ENCODE measurements at regions not wholly inside any gene's neighbourhood (a gene's known extent, or its start where the extent isn't known, plus 50 kb on each side); places are given as distances from the start of the nearest gene placed in this dataset.

- H2AFZ ChIP-seq (ENCODE audit: low read length) = no peak overlapping the region
- no peaks in the 10 kb centered on the region for H4K20me1 ChIP-seq (ENCODE audit: insufficient read depth, low read length)
- no peaks in the 10 kb centered on the region for H3K4me1 ChIP-seq (ENCODE audit: insufficient read depth, low read length, severe bottlenecking)
- no peak overlapping the region for H3K4me2 ChIP-seq (ENCODE audit: low read length)
- no peak overlapping the region for H3K9ac ChIP-seq (ENCODE audit: low read length)
- H3K79me2 ChIP-seq (ENCODE audit: insufficient read depth, low read length) = no peaks in the 10 kb centered on the region
- H3K27ac ChIP-seq (ENCODE audit: low read depth, low read length, poor library complexity, severe bottlenecking) = no peak overlapping the region
- no peak overlapping the region for H3K4me3 ChIP-seq (ENCODE audit: low read depth, low read length, poor library complexity, severe bottlenecking)
- no peaks in the 10 kb centered on the region for H3K9me3 ChIP-seq (ENCODE audit: low read length)
- no peaks in the 10 kb centered on the region for H3F3A ChIP-seq (ENCODE audit: insufficient read depth, low read length)
- no peaks in the 10 kb centered on the region for H3K27me3 ChIP-seq (ENCODE audit: insufficient read depth, low read length)
- no peaks in the 10 kb centered on the region for H3K36me3 ChIP-seq (ENCODE audit: insufficient read depth, low read length)
- H3K9me2 ChIP-seq (ENCODE audit: low read depth, low read length) = no peaks in the 10 kb centered on the region
- no peak for TF ChIP-seq EZH2 (IDR thresholded peaks at IDR 0.05; ENCODE audit: borderline replicate concordance, low read length)
- TF ChIP-seq, protein P1, sequence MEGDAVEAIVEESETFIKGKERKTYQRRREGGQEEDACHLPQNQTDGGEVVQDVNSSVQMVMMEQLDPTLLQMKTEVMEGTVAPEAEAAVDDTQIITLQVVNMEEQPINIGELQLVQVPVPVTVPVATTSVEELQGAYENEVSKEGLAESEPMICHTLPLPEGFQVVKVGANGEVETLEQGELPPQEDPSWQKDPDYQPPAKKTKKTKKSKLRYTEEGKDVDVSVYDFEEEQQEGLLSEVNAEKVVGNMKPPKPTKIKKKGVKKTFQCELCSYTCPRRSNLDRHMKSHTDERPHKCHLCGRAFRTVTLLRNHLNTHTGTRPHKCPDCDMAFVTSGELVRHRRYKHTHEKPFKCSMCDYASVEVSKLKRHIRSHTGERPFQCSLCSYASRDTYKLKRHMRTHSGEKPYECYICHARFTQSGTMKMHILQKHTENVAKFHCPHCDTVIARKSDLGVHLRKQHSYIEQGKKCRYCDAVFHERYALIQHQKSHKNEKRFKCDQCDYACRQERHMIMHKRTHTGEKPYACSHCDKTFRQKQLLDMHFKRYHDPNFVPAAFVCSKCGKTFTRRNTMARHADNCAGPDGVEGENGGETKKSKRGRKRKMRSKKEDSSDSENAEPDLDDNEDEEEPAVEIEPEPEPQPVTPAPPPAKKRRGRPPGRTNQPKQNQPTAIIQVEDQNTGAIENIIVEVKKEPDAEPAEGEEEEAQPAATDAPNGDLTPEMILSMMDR (IDR thresholded peaks at IDR 0.05; ENCODE audit: low read length) = no peak
Measured at GRCh38 chr2:16475986-16476567, 189.6 kb downstream of the CYRIA start.

DNA sequence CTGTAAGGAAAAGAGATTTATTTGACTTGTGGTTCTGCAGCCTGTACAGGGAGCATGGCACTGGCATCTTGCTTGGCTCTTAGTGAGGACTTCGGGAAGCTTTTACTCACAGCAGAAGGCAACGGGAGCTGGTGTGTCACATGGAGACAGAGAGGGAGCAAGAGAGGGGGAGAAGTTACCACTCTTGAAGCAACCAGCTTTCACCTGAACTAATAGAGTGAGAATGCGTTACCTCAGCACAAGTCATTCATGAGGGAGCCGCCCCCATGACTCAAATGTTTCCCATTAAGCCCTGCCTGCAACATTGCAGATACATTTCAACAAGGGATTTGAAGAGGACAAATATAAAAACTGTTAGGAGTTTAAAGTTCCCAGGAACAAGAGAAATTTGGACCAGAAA lies 190.0 kb downstream of the CYRIA start:
- H3K9me2 ChIP-seq (ENCODE audit: low read depth, low read length) = no peaks in the 10 kb centered on the region
- H3K9ac ChIP-seq (ENCODE audit: low read length) = no peak overlapping the region
- no peaks in the 10 kb centered on the region for H3K27me3 ChIP-seq (ENCODE audit: insufficient read depth, low read length)
- H3K36me3 ChIP-seq (ENCODE audit: insufficient read depth, low read length) = no peaks in the 10 kb centered on the region
- H4K20me1 ChIP-seq (ENCODE audit: insufficient read depth, low read length) = no peaks in the 10 kb centered on the region
- no peaks in the 10 kb centered on the region for H3K4me1 ChIP-seq (ENCODE audit: insufficient read depth, low read length, severe bottlenecking)
- H3F3A ChIP-seq (ENCODE audit: insufficient read depth, low read length) = no peaks in the 10 kb centered on the region
- H3K9me3 ChIP-seq (ENCODE audit: low read length) = no peaks in the 10 kb centered on the region
- H3K4me3 ChIP-seq (ENCODE audit: low read depth, low read length, poor library complexity, severe bottlenecking) = no peak overlapping the region
- TF ChIP-seq, protein P1 (IDR thresholded peaks at IDR 0.05; ENCODE audit: low read length) = no peak
- TF ChIP-seq EZH2 (IDR thresholded peaks at IDR 0.05; ENCODE audit: borderline replicate concordance, low read length) = no peak
- H3K4me2 ChIP-seq (ENCODE audit: low read length) = no peak overlapping the region
- no peak overlapping the region for H2AFZ ChIP-seq (ENCODE audit: low read length)
- no peak overlapping the region for H3K27ac ChIP-seq (ENCODE audit: low read depth, low read length, poor library complexity, severe bottlenecking)
- no peaks in the 10 kb centered on the region for H3K79me2 ChIP-seq (ENCODE audit: insufficient read depth, low read length)

DNA sequence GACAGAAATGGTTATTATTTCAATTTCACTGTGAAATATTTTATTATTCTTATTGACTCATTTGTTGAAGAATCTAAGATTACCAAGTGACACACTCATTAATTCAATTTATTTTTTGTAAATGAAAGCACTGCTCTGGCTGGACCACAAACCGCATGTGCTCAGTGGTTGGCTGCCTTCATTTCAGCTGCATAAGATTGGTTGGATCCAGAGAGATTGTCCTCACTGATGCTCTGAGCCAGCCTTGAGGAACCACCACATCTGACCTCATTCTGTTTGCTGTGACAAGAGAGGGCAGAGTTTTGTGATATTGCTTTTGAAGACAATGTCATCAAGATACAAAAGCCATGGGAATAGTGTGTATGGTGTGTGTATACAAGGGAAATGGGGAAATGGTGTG lies 192.1 kb downstream of the CYRIA start:
- Histone ChIP-seq H3F3A (ENCODE audit: insufficient read depth, low read length) (no peaks in the 10 kb centered on the region), H3K9me3 (ENCODE audit: low read length) (no peaks in the 10 kb centered on the region), H3K36me3 (ENCODE audit: insufficient read depth, low read length) (no peaks in the 10 kb centered on the region), H3K4me1 (ENCODE audit: insufficient read depth, low read length, severe bottlenecking) (no peaks in the 10 kb centered on the region), H3K4me2 (ENCODE audit: low read length) (no peak overlapping the region), H3K9ac (ENCODE audit: low read length) (no peak overlapping the region), H3K79me2 (ENCODE audit: insufficient read depth, low read length) (no peaks in the 10 kb centered on the region), H3K9me2 (ENCODE audit: low read depth, low read length) (no peaks in the 10 kb centered on the region), H3K4me3 (ENCODE audit: low read depth, low read length, poor library complexity, severe bottlenecking) (no peak overlapping the region), H4K20me1 (ENCODE audit: insufficient read depth, low read length) (no peaks in the 10 kb centered on the region), H3K27ac (ENCODE audit: low read depth, low read length, poor library complexity, severe bottlenecking) (no peak overlapping the region), H3K27me3 (ENCODE audit: insufficient read depth, low read length) (no peaks in the 10 kb centered on the region), H2AFZ (ENCODE audit: low read length) (no peak overlapping the region)
- TF ChIP-seq, protein P1 (IDR thresholded peaks at IDR 0.05; ENCODE audit: low read length) = no peak
